Breast epithelium (tissue), 4 donors: ENCODE measurements at regions not wholly inside any gene's neighbourhood (a gene's known extent, or its start where the extent isn't known, plus 50 kb on each side); places are given as distances from the start of the nearest gene placed in this dataset.
"Not testable (repeated sequence)": the region's sequence is repeated elsewhere in the genome, so short reads cannot be mapped to it uniquely, and the experiment has no call there.

Source experiments
- DNase-seq, 2 donors: peaks; one replicate each; pipeline ENCODE4 v3.0.0-alpha.2; 2019; ENCODE audit warnings: low spot score in 2 of 2
- H3K27ac ChIP-seq, 2 donors: fragments of 200-600 bp; sonication (generic) in 1 of 2; one replicate each; pipeline ENCODE4 v1.5.1; 2016 to 2019; ENCODE audit warnings: mild to moderate bottlenecking in 1 of 2
- H3K27me3 ChIP-seq, 2 donors: fragments of 200-600 bp; sonication (generic) in 1 of 2; one replicate each; pipeline versions ENCODE4 v1.5.1 to v1.6.0; 2017 to 2019; ENCODE audit warnings: control low read depth in 1 of 2, mild to moderate bottlenecking in 1 of 2
- H3K36me3 ChIP-seq: fragments of 200-600 bp; one replicate; pipeline ENCODE4 v1.5.1; 2019
- H3K4me1 ChIP-seq, 2 donors: fragments of 200-600 bp; sonication (generic); one replicate each; pipeline ENCODE4 v1.5.1; 2016 to 2019; ENCODE audit warnings: control low read depth in 1 of 2
- H3K4me3 ChIP-seq, 3 donors: fragments of 200-600 bp; sonication (generic); 1 replicate in 2 of 3; 2 replicates in 1 of 3; pipeline ENCODE4 v1.5.1; 2016 to 2019; ENCODE audit warnings: mild to moderate bottlenecking in 3 of 3, moderate library complexity in 2 of 3
- H3K9me3 ChIP-seq, 2 donors: fragments of 200-600 bp; sonication (generic) in 1 of 2; one replicate each; pipeline ENCODE4 v1.5.1; 2016 to 2019; ENCODE audit warnings: control low read depth in 1 of 2
- CTCF ChIP-seq, 3 donors: fragments of 450-650 bp; IDR thresholded peaks; one replicate each; pipeline ENCODE4 v1.5.1; 2016 to 2017; ENCODE audit warnings: antibody characterized with exemption in 3 of 3, mild to moderate bottlenecking in 3 of 3, moderate library complexity in 3 of 3
- POLR2A ChIP-seq: fragments of 450-650 bp; IDR thresholded peaks from one replicate; pipeline ENCODE4 v1.6.1; 2016; ENCODE audit warnings: antibody characterized with exemption, mild to moderate bottlenecking, moderate library complexity
- POLR2AphosphoS5 ChIP-seq, 3 donors: sonication (generic); formaldehyde crosslinking; IDR thresholded peaks; one replicate each; pipeline ENCODE4 v1.6.1; 2017; ENCODE audit warnings: antibody characterized with exemption in 3 of 3
- intact Hi-C: fragments of 100-400 bp; cut with DNase I; formaldehyde crosslinking; loops from one replicate; pipeline ENCODE4 v1.15.1; 2023; ENCODE audit warnings: low total_unique reads

- H3K36me3 ChIP-seq = no peaks in the 10 kb centered on the region
- H3K4me3 ChIP-seq = no peak overlapping the region
- no peaks in the 10 kb centered on the region for H3K27me3 ChIP-seq
- H3K9me3 ChIP-seq = no peaks in the 10 kb centered on the region
- intact Hi-C loops = no loop called here
- TF ChIP-seq POLR2A (no peak), POLR2AphosphoS5 (IDR thresholded peaks at IDR 0.05) (no peak), CTCF (IDR thresholded peaks at IDR 0.05) (no peak)
- no peaks in the 10 kb centered on the region for H3K4me1 ChIP-seq
- no peak for DNase-seq
- H3K27ac ChIP-seq = no peak overlapping the region
These were observed 65.9 kb upstream of the ACTR3 start for GRCh38 chr2:113823716-113824595.

- H3K27me3 ChIP-seq = no peaks in the 10 kb centered on the region
- H3K36me3 ChIP-seq = no peaks in the 10 kb centered on the region
- no peak for TF ChIP-seq CTCF (IDR thresholded peaks at IDR 0.05)
- no peak for TF ChIP-seq POLR2AphosphoS5 (IDR thresholded peaks at IDR 0.05)
- TF ChIP-seq POLR2A = no peak
- H3K4me3 ChIP-seq = no peak overlapping the region
- H3K27ac ChIP-seq = no peak overlapping the region
- H3K4me1 ChIP-seq = no peaks in the 10 kb centered on the region
- DNase-seq = no peak
- intact Hi-C loops = no loop called here
- no peaks in the 10 kb centered on the region for H3K9me3 ChIP-seq
These were observed 65.8 kb upstream of the SLC35F5 start for GRCh38 chr2:113822087-113822815.

GRCh38 chr2:113818382-113818951 lies 62.0 kb upstream of the SLC35F5 start:
- H3K4me1 ChIP-seq = no peaks in the 10 kb centered on the region
- peak overlapping the region in 2 of 3 donors; percentile 20 to 40 for H3K4me3 ChIP-seq
- no peaks in the 10 kb centered on the region for H3K9me3 ChIP-seq
- H3K36me3 ChIP-seq = no peaks in the 10 kb centered on the region
- intact Hi-C loops = no loop called here
- H3K27ac ChIP-seq = peak overlapping the region; percentile 41 to 54
- TF ChIP-seq POLR2AphosphoS5 (IDR thresholded peaks at IDR 0.05) (no peak), CTCF (IDR thresholded peaks at IDR 0.05) (no peak), POLR2A (no peak)
- peak in 1 of 2 donors; percentile 45 for DNase-seq
- no peaks in the 10 kb centered on the region for H3K27me3 ChIP-seq

- not testable (repeated sequence) for H3K27me3 ChIP-seq
These were observed 57.0 kb upstream of the SLC35F5 start for GRCh38 chr2:113813396-113813795.

GRCh38 chr2:113812204-113812603 lies 55.8 kb upstream of the SLC35F5 start:
- Histone ChIP-seq H3K9me3 (no peaks in the 10 kb centered on the region), H3K27me3 (no peaks in the 10 kb centered on the region), H3K36me3 (no peaks in the 10 kb centered on the region), H3K4me1 (no peaks in the 10 kb centered on the region), H3K4me3 (no peak overlapping the region), H3K27ac (no peak overlapping the region)
- TF ChIP-seq POLR2AphosphoS5 (IDR thresholded peaks at IDR 0.05) (no peak), POLR2A (no peak), CTCF (IDR thresholded peaks at IDR 0.05) (no peak)
- intact Hi-C loops = no loop called here
- no peak for DNase-seq

More at GRCh38 chr2:113813396-113813795, 57.0 kb upstream of the SLC35F5 start:
- intact Hi-C loops, H3K9me3 ChIP-seq, H3K27ac ChIP-seq, H3K36me3 ChIP-seq, H3K4me1 ChIP-seq, H3K4me3 ChIP-seq, DNase-seq: not testable (repeated sequence)
